IMR-90 (cell line): ENCODE measurements at regions not wholly inside any gene's neighbourhood (a gene's known extent, or its start where the extent isn't known, plus 50 kb on each side); places are given as distances from the start of the nearest gene placed in this dataset.

Experiments used
- ATAC-seq: fragments of 200-7000 bp; cut with Tn5 transposase; 2 replicates; pipeline ENCODE4 v1.9.1; 2020; ENCODE audit warnings: low read depth, mild to moderate bottlenecking, moderate library complexity
- BruUV-seq: library from RNA; stranded (reverse); fragments of 400-500 nt; replicated peaks from 2 replicates; lab custom pipeline; 2021; lab: Mats Ljungman, UMichigan
- CTCF ChIA-PET: fragments of 300-600 bp; formaldehyde crosslinking; extraction: SDS; loops from one replicate; lab custom pipeline; 2021; ENCODE audit warnings: antibody characterized with exemption; lab: Yijun Ruan, JAX
- POLR2A ChIA-PET: fragments of 300-600 bp; sonication (Branson Sonifier 250); formaldehyde crosslinking; loops from one replicate; lab custom pipeline; 2022; ENCODE audit warnings: antibody characterized with exemption; ENCODE audit not compliant: unreplicated experiment; lab: Charles Lee
- DNase-seq: peaks from one replicate; pipeline ENCODE4 v3.0.0; 2013
- H2AFZ ChIP-seq: replicated peaks from 2 replicates; pipeline ENCODE3; 2013; ENCODE audit warnings: low read length, mild to moderate bottlenecking; ENCODE audit not compliant: poor library complexity
- H2AK5ac ChIP-seq: 2 replicates; pipeline ENCODE4 v1.6.1; 2013; ENCODE audit warnings: low read depth, low read length, inconsistent platforms
- H2AK9ac ChIP-seq: replicated peaks from 2 replicates; pipeline ENCODE3; 2013; ENCODE audit warnings: mild to moderate bottlenecking, low read depth, low read length, moderate library complexity; ENCODE audit not compliant: poor library complexity
- H2BK120ac ChIP-seq: 2 replicates; pipeline ENCODE4 v1.6.1; 2013; ENCODE audit warnings: low read depth, low read length, inconsistent platforms
- H2BK15ac ChIP-seq: 3 replicates; pipeline ENCODE4 v1.6.1; 2013; ENCODE audit warnings: low read depth, low read length, inconsistent platforms
- H2BK20ac ChIP-seq: 2 replicates; pipeline ENCODE4 v1.6.1; 2013; ENCODE audit warnings: low read depth, mild to moderate bottlenecking, inconsistent platforms, low read length, moderate library complexity
- H2BK5ac ChIP-seq: 2 replicates; pipeline ENCODE4 v1.6.1; 2013; ENCODE audit warnings: mild to moderate bottlenecking, low read depth, low read length, inconsistent platforms; ENCODE audit not compliant: poor library complexity, severe bottlenecking
- H3K14ac ChIP-seq: replicated peaks from 2 replicates; pipeline ENCODE4 v1.6.1; 2013; ENCODE audit warnings: low read depth, low read length, inconsistent platforms
- H3K18ac ChIP-seq: 2 replicates; pipeline ENCODE4 v1.6.1; 2013; ENCODE audit warnings: low read depth, low read length, control low read depth
- H3K23ac ChIP-seq: 2 replicates; pipeline ENCODE4 v1.6.1; 2013; ENCODE audit warnings: low read depth, low read length, inconsistent platforms
- H3K27ac ChIP-seq: 2 replicates; pipeline ENCODE4 v1.5.1; 2013; ENCODE audit warnings: mild to moderate bottlenecking, control low read depth, low read length; ENCODE audit not compliant: insufficient read depth
- H3K27me3 ChIP-seq: 2 replicates; pipeline ENCODE4 v1.6.1; 2013; ENCODE audit warnings: low read length; ENCODE audit not compliant: control insufficient read depth, insufficient read depth
- H3K36me3 ChIP-seq: 2 replicates; pipeline ENCODE4 v1.6.1; 2013; ENCODE audit warnings: low read length, mixed read lengths; ENCODE audit not compliant: control insufficient read depth, insufficient read depth
- H3K4ac ChIP-seq: 2 replicates; pipeline ENCODE4 v1.6.1; 2013; ENCODE audit warnings: low read depth, low read length, inconsistent platforms
- H3K4me1 ChIP-seq: 2 replicates; pipeline ENCODE4 v1.6.1; 2013; ENCODE audit warnings: low read length, mixed read lengths; ENCODE audit not compliant: control insufficient read depth, insufficient read depth
- H3K4me2 ChIP-seq: 2 replicates; pipeline ENCODE4 v1.6.1; 2013; ENCODE audit warnings: low read depth, mild to moderate bottlenecking, control low read depth, low read length, moderate library complexity
- H3K4me3 ChIP-seq: 2 replicates; pipeline ENCODE4 v1.5.1; 2013; ENCODE audit warnings: low read depth, mild to moderate bottlenecking, control low read depth, low read length, moderate library complexity; ENCODE audit not compliant: insufficient read depth
- H3K56ac ChIP-seq: 2 replicates; pipeline ENCODE4 v1.6.1; 2013; ENCODE audit warnings: low read length, inconsistent platforms; ENCODE audit not compliant: insufficient read depth; ENCODE audit errors: extremely low read depth
- H3K79me1 ChIP-seq, 2 experiments: 2 replicates each; pipeline ENCODE4 v1.6.1; 2013; ENCODE audit warnings: low read length in 2 of 2, inconsistent platforms in 1 of 2, low read depth in 1 of 2
- H3K9ac ChIP-seq: 2 replicates; pipeline ENCODE4 v1.6.1; 2013; ENCODE audit warnings: low read depth, low read length, control low read depth
- H3K9me1 ChIP-seq: 2 replicates; pipeline ENCODE4 v1.6.1; 2013; ENCODE audit warnings: low read length, inconsistent platforms; ENCODE audit not compliant: insufficient read depth
- H3K9me3 ChIP-seq: 2 replicates; pipeline ENCODE4 v1.6.1; 2013; ENCODE audit warnings: low read length; ENCODE audit not compliant: control insufficient read depth, insufficient read depth
- H4K20me1 ChIP-seq: 2 replicates; pipeline ENCODE4 v1.6.1; 2013; ENCODE audit warnings: low read length, inconsistent platforms; ENCODE audit not compliant: insufficient read depth
- H4K5ac ChIP-seq: 2 replicates; pipeline ENCODE4 v1.6.1; 2013; ENCODE audit warnings: mild to moderate bottlenecking, low read depth, low read length, control low read depth
- H4K8ac ChIP-seq, 2 experiments: 2 replicates each; pipeline ENCODE4 v1.6.1; 2013; ENCODE audit warnings: low read depth in 2 of 2, low read length in 2 of 2, control low read depth in 1 of 2, inconsistent platforms in 1 of 2
- H4K91ac ChIP-seq: 2 replicates; pipeline ENCODE4 v1.6.1; 2013; ENCODE audit warnings: low read depth, low read length, inconsistent platforms; ENCODE audit not compliant: insufficient read depth
- BHLHE40 ChIP-seq: fragments of 150-350 bp; IDR thresholded peaks from 2 replicates; pipeline ENCODE4 v1.6.1; 2016; ENCODE audit warnings: mild to moderate bottlenecking, low read depth, low read length
- CEBPB ChIP-seq: IDR thresholded peaks from 2 replicates; pipeline ENCODE4 v1.6.1; 2012; ENCODE audit warnings: low read depth, low read length, improper control_type of control experiment
- CHD1 ChIP-seq: IDR thresholded peaks from 2 replicates; pipeline ENCODE4 v1.6.1; 2012; ENCODE audit warnings: low read depth, low read length, improper control_type of control experiment
- ELK1 ChIP-seq: fragments of 150-350 bp; IDR thresholded peaks from 2 replicates; pipeline ENCODE4 v1.6.1; 2016; ENCODE audit warnings: low read depth, mild to moderate bottlenecking, low read length, moderate library complexity, borderline replicate concordance
- FOS ChIP-seq: fragments of 150-350 bp; IDR thresholded peaks from 2 replicates; pipeline ENCODE4 v1.6.1; 2016; ENCODE audit warnings: low read depth, low read length
- MAFK ChIP-seq: IDR thresholded peaks from 2 replicates; pipeline ENCODE4 v1.6.1; 2012; ENCODE audit warnings: low read depth, low read length, improper control_type of control experiment
- MAZ ChIP-seq: IDR thresholded peaks from 2 replicates; pipeline ENCODE4 v1.6.1; 2012; ENCODE audit warnings: low read depth, mild to moderate bottlenecking, low read length, improper control_type of control experiment, moderate library complexity, borderline replicate concordance
- MXI1 ChIP-seq: IDR thresholded peaks from 2 replicates; pipeline ENCODE4 v1.6.1; 2012; ENCODE audit warnings: low read depth, mild to moderate bottlenecking, low read length, moderate library complexity, borderline replicate concordance
- NFE2L2 ChIP-seq: fragments of 150-350 bp; IDR thresholded peaks from 2 replicates; pipeline ENCODE4 v1.6.1; 2016; ENCODE audit warnings: low read depth, mild to moderate bottlenecking, low read length
- POLR2A ChIP-seq: IDR thresholded peaks from 2 replicates; pipeline ENCODE4 v1.6.1; 2012; ENCODE audit warnings: mild to moderate bottlenecking, low read depth, low read length
- RAD21 ChIP-seq: IDR thresholded peaks from 2 replicates; pipeline ENCODE4 v1.6.1; 2012; ENCODE audit warnings: low read length, improper control_type of control experiment
- RCOR1 ChIP-seq: IDR thresholded peaks from 2 replicates; pipeline ENCODE4 v1.6.1; 2012; ENCODE audit warnings: mild to moderate bottlenecking, low read length, improper control_type of control experiment; ENCODE audit not compliant: insufficient replicate concordance
- SMC3 ChIP-seq: fragments of 150-350 bp; IDR thresholded peaks from 2 replicates; pipeline ENCODE4 v1.6.1; 2016; ENCODE audit warnings: low read depth, mild to moderate bottlenecking, antibody characterized with exemption, low read length, moderate library complexity
- WGBS, 2 experiments: methylation state at CpG; one replicate each; pipeline versions ENCODE4 v1.1.5 to v1.1.7; 2013; ENCODE audit warnings: missing lambda C conversion rate in 2 of 2; ENCODE audit not compliant: insufficient read length in 1 of 2; ENCODE audit errors: extremely low coverage in 2 of 2; 5-methylcytosine and 5-hydroxymethylcytosine counted together
- dilution Hi-C: fragments of 300-500 bp; cut with HindIII; formaldehyde crosslinking; loops from one replicate; pipeline ENCODE4 v1.14.3; 2018; ENCODE audit warnings: low sequenced_read_pairs; ENCODE audit not compliant: unreplicated experiment
- in situ Hi-C: fragments of 300-500 bp; cut with MboI; formaldehyde crosslinking; loops from 3 replicates; pipeline ENCODE4 v1.14.3; 2019; ENCODE audit warnings: low sequenced_read_pairs, inconsistent platforms, mixed read lengths
- intact Hi-C: fragments of 100-400 bp; cut with micrococcal nuclease; formaldehyde crosslinking; loops from 2 replicates; pipeline ENCODE4 v1.10.0; 2022

GRCh38 chr5:43785198-43785597 is 182.2 kb downstream of the NNT start:
- Histone ChIP-seq H2AK5ac (no peak overlapping the region), H3K23ac (no peak overlapping the region), H3K14ac (no peak overlapping the region), H4K20me1 (no peaks in the 10 kb centered on the region), H3K4me1 (peaks cover 2% of the 10 kb centered on the region; the same call in 1 of the 2 replicates), H2BK120ac (no peak overlapping the region), H2BK5ac (no peak overlapping the region), H2BK20ac (no peak overlapping the region), H3K9me3 (peaks cover 2% of the 10 kb centered on the region; the same call in 1 of the 2 replicates), H3K36me3 (no peaks in the 10 kb centered on the region), H3K4me2 (no peak overlapping the region), H4K91ac (no peak overlapping the region), H3K56ac (no peak overlapping the region), H3K27me3 (no peaks in the 10 kb centered on the region), H3K18ac (no peak overlapping the region), H2BK15ac (no peak overlapping the region), H4K8ac (no peak overlapping the region), H3K9ac (no peak overlapping the region), H2AK9ac (no peak overlapping the region), H3K9me1 (no peaks in the 10 kb centered on the region), H3K4me3 (no peak overlapping the region), H3K4ac (no peak overlapping the region), H4K5ac (no peak overlapping the region), H3K27ac (no peak overlapping the region), H3K79me1 (no peaks in the 10 kb centered on the region), H2AFZ (no peak overlapping the region)
- TF ChIP-seq FOS: no peak
- TF ChIP-seq NFE2L2: no peak
- TF ChIP-seq MAFK: no peak
- TF ChIP-seq RAD21: no peak
- TF ChIP-seq ELK1: no peak
- no peak for TF ChIP-seq SMC3
- no peak for TF ChIP-seq POLR2A
- TF ChIP-seq MXI1: no peak
- no peak for TF ChIP-seq RCOR1
- TF ChIP-seq MAZ: no peak
- no peak for TF ChIP-seq CHD1
- no peak for TF ChIP-seq CEBPB
- no peak for TF ChIP-seq BHLHE40
- no CpG with 5 or more reads among the region's 3 CpGs for WGBS, 2 experiments
- in situ Hi-C loops (no loop called here), intact Hi-C loops (no loop called here), dilution Hi-C loops (no loop called here)
- BruUV-seq: no TSS peak
- ChIA-PET CTCF (interaction anchor here (1.2 kb wide), 1 partner anchor 13 kb away, joined by 3 read pairs; no protein-coding TSS in a partner anchor), POLR2A (interaction anchor here (0.6 kb wide), 1 partner anchor 560 kb away, joined by 4 read pairs; no protein-coding TSS in a partner anchor)
- no peak for ATAC-seq
- no peak for DNase-seq
